H9 (cell line): ENCODE measurements at regions not wholly inside any gene's neighbourhood (a gene's known extent, or its start where the extent isn't known, plus 50 kb on each side); places are given as distances from the start of the nearest gene placed in this dataset.

Source experiments
- DNase-seq: peaks from one replicate; pipeline ENCODE4 v3.0.0-alpha.2; 2017
- H2AFZ ChIP-seq: one replicate; pipeline ENCODE4 v1.6.1; 2013; ENCODE audit warnings: mild to moderate bottlenecking, low read length, control low read depth, moderate library complexity
- H2AK5ac ChIP-seq: 2 replicates; pipeline ENCODE4 v1.6.1; 2013; ENCODE audit warnings: low read length, control low read depth, mixed read lengths; ENCODE audit not compliant: insufficient read length
- H2BK120ac ChIP-seq: one replicate; pipeline ENCODE4 v1.6.1; 2013; ENCODE audit warnings: low read depth, mild to moderate bottlenecking, low read length, control low read depth, inconsistent platforms; ENCODE audit not compliant: poor library complexity, severe bottlenecking
- H2BK12ac ChIP-seq: 2 replicates; pipeline ENCODE4 v1.6.1; 2013; ENCODE audit warnings: low read length, control low read depth, mixed read lengths, low read depth; ENCODE audit not compliant: insufficient read length
- H2BK15ac ChIP-seq: 2 replicates; pipeline ENCODE4 v1.6.1; 2013; ENCODE audit warnings: low read depth, low read length, control low read depth
- H2BK20ac ChIP-seq: one replicate; pipeline ENCODE4 v1.6.1; 2013; ENCODE audit warnings: low read depth, mild to moderate bottlenecking, low read length, control low read depth, inconsistent platforms; ENCODE audit not compliant: poor library complexity, severe bottlenecking
- H2BK5ac ChIP-seq: 2 replicates; pipeline ENCODE4 v1.6.1; 2013; ENCODE audit warnings: low read length, control low read depth, mixed read lengths; ENCODE audit not compliant: insufficient read length
- H3K14ac ChIP-seq: 2 replicates; pipeline ENCODE4 v1.6.1; 2013; ENCODE audit warnings: low read length, control low read depth; ENCODE audit not compliant: insufficient read depth
- H3K18ac ChIP-seq: 2 replicates; pipeline ENCODE4 v1.6.1; 2013; ENCODE audit warnings: low read depth, mild to moderate bottlenecking, mixed read lengths, low read length, control low read depth; ENCODE audit not compliant: insufficient read length
- H3K23ac ChIP-seq: 2 replicates; pipeline ENCODE4 v1.6.1; 2013; ENCODE audit warnings: low read length, control low read depth, mixed read lengths, low read depth; ENCODE audit not compliant: insufficient read length
- H3K23me2 ChIP-seq: 2 replicates; pipeline ENCODE4 v1.6.1; 2013; ENCODE audit warnings: low read depth, mild to moderate bottlenecking, mixed read lengths, low read length, control low read depth; ENCODE audit not compliant: insufficient read length, poor library complexity, severe bottlenecking
- H3K27ac ChIP-seq: 2 replicates; pipeline ENCODE4 v1.5.1; 2013; ENCODE audit warnings: low read length, control low read depth, mixed read lengths, low read depth; ENCODE audit not compliant: insufficient read length
- H3K27me3 ChIP-seq: 2 replicates; pipeline ENCODE4 v1.6.1; 2013; ENCODE audit warnings: low read length, control low read depth, inconsistent platforms; ENCODE audit not compliant: insufficient read depth
- H3K4ac ChIP-seq: 2 replicates; pipeline ENCODE4 v1.6.1; 2013; ENCODE audit warnings: low read depth, mild to moderate bottlenecking, control low read depth, inconsistent platforms, low read length, moderate library complexity
- H3K4me1 ChIP-seq: 2 replicates; pipeline ENCODE4 v1.6.1; 2013; ENCODE audit warnings: low read length, control low read depth, inconsistent platforms; ENCODE audit not compliant: insufficient read depth
- H3K4me2 ChIP-seq: 2 replicates; pipeline ENCODE4 v1.6.1; 2013; ENCODE audit warnings: low read length, control low read depth, mixed read lengths; ENCODE audit not compliant: insufficient read length, insufficient read depth
- H3K56ac ChIP-seq: 2 replicates; pipeline ENCODE4 v1.6.1; 2013; ENCODE audit warnings: low read depth, mild to moderate bottlenecking, mixed read lengths, low read length, control low read depth; ENCODE audit not compliant: insufficient read length
- H3K79me1 ChIP-seq: 2 replicates; pipeline ENCODE4 v1.6.1; 2013; ENCODE audit warnings: low read depth, mild to moderate bottlenecking, moderate library complexity, low read length, control low read depth, inconsistent platforms; ENCODE audit not compliant: insufficient read depth, poor library complexity, severe bottlenecking
- H3K79me2 ChIP-seq: 2 replicates; pipeline ENCODE4 v1.6.1; 2013; ENCODE audit warnings: low read length, control low read depth, inconsistent platforms; ENCODE audit not compliant: insufficient read depth
- H3K9ac ChIP-seq: 2 replicates; pipeline ENCODE4 v1.6.1; 2013; ENCODE audit warnings: low read length, control low read depth, mixed read lengths; ENCODE audit not compliant: insufficient read length; ENCODE audit errors: extremely low read depth
- H3K9me3 ChIP-seq: one replicate; pipeline ENCODE4 v1.6.1; 2013; ENCODE audit warnings: low read depth, low read length, inconsistent platforms; ENCODE audit not compliant: control insufficient read depth
- H3T11ph ChIP-seq: one replicate; pipeline ENCODE4 v1.6.1; 2013; ENCODE audit warnings: mild to moderate bottlenecking, low read length, control low read depth, inconsistent platforms
- H4K20me1 ChIP-seq: one replicate; pipeline ENCODE4 v1.6.1; 2013; ENCODE audit not compliant: control insufficient read depth, insufficient read length, insufficient read depth
- H4K5ac ChIP-seq: 2 replicates; pipeline ENCODE4 v1.6.1; 2013; ENCODE audit warnings: low read depth, mild to moderate bottlenecking, mixed read lengths, low read length, control low read depth; ENCODE audit not compliant: insufficient read length
- H4K8ac ChIP-seq: replicated peaks from 2 replicates; pipeline ENCODE4 v1.6.1; 2013; ENCODE audit warnings: low read length, control low read depth, mixed read lengths, low read depth; ENCODE audit not compliant: insufficient read length
- H4K91ac ChIP-seq: 2 replicates; pipeline ENCODE4 v1.6.1; 2013; ENCODE audit warnings: low read depth, mild to moderate bottlenecking, moderate library complexity, mixed read lengths, low read length, control low read depth; ENCODE audit not compliant: insufficient read length
- H3K27ac Mint-ChIP-seq, 3 experiments: 2 replicates in 2 of 3; 3 replicates in 1 of 3; pipeline ENCODE4 v1.8.0; 2020 to 2021; ENCODE audit warnings: mixed read lengths in 3 of 3, mild to moderate bottlenecking in 1 of 3, moderate library complexity in 1 of 3
- H3K27me3 Mint-ChIP-seq: 2 replicates; pipeline ENCODE4 v1.8.0; 2021; ENCODE audit warnings: low read depth, mild to moderate bottlenecking, moderate library complexity, mixed read lengths
- H3K36me3 Mint-ChIP-seq, 3 experiments: 2 replicates in 2 of 3; 3 replicates in 1 of 3; pipeline ENCODE4 v1.8.0; 2020 to 2021; ENCODE audit warnings: low read depth in 3 of 3, mixed read lengths in 3 of 3; ENCODE audit not compliant: insufficient read depth in 1 of 3
- H3K4me1 Mint-ChIP-seq, 2 experiments: 2 replicates each; pipeline ENCODE4 v1.8.0; 2020; ENCODE audit warnings: mixed read lengths in 2 of 2
- H3K4me3 Mint-ChIP-seq, 2 experiments: 2 replicates in 1 of 2; 3 replicates in 1 of 2; pipeline ENCODE4 v1.8.0; 2020 to 2021; ENCODE audit warnings: mild to moderate bottlenecking in 2 of 2, mixed read lengths in 2 of 2, moderate library complexity in 1 of 2
- H3K9me3 Mint-ChIP-seq, 2 experiments: 2 replicates in 1 of 2; 3 replicates in 1 of 2; pipeline ENCODE4 v1.8.0; 2020; ENCODE audit warnings: mild to moderate bottlenecking in 2 of 2, mixed read lengths in 2 of 2, moderate library complexity in 1 of 2
- TF ChIP-seq, protein P1 (sequence below): fragments of 200-600 bp; sonication (generic); conservative IDR thresholded peaks from 3 replicates; pipeline ENCODE4 v1.8.0; 2021; ENCODE audit warnings: antibody characterized with exemption, mild to moderate bottlenecking

DNA sequence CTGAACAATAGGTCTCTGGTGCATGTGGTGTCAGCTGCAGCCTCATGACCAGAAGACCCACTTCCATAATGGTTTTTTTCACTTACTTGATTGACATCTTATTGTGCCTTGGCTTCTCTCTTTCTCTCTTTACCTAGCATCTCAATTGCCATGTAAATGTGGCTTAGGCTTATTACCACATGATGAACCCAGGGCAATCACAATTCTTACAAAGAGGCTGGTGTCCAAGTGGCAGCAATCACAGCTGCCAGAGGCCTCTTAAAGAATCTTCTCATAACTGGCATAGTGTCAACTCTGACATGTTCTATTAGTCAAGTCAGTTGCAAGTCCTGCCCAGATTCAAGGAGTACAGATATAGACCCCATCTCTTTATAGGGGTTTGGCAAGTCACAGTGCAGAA lies 1224.8 kb downstream of the SUCLG1 start:
- Mint-ChIP-seq H3K4me1 (peaks cover 13 to 18% of the 10 kb centered on the region in 2 experiments), H3K27me3 (no peaks in the 10 kb centered on the region), H3K9me3 (no peaks in the 10 kb centered on the region), H3K4me3 (no peak overlapping the region), H3K36me3 (no peaks in the 10 kb centered on the region), H3K27ac (no peak overlapping the region)
- H2BK15ac ChIP-seq, result no peak overlapping the region
- no peaks in the 10 kb centered on the region for H3K27me3 ChIP-seq
- no peak overlapping the region for H4K8ac ChIP-seq
- no peaks in the 10 kb centered on the region for H3K9me3 ChIP-seq
- H3K18ac ChIP-seq, result no peak overlapping the region
- no peaks in the 10 kb centered on the region for H3K79me1 ChIP-seq
- H3K4ac ChIP-seq, result no peak overlapping the region
- H2AFZ ChIP-seq, result no peak overlapping the region
- no peak overlapping the region for H3K14ac ChIP-seq
- no peaks in the 10 kb centered on the region for H4K20me1 ChIP-seq
- DNase-seq, result no peak
- H2BK20ac ChIP-seq, result no peak overlapping the region
- H4K91ac ChIP-seq, result no peak overlapping the region
- no peaks in the 10 kb centered on the region for H3K4me1 ChIP-seq
- H3K79me2 ChIP-seq, result no peaks in the 10 kb centered on the region
- no peak overlapping the region for H2BK5ac ChIP-seq
- no peak overlapping the region for H2AK5ac ChIP-seq
- no peak overlapping the region for H3T11ph ChIP-seq
- TF ChIP-seq, protein P1, sequence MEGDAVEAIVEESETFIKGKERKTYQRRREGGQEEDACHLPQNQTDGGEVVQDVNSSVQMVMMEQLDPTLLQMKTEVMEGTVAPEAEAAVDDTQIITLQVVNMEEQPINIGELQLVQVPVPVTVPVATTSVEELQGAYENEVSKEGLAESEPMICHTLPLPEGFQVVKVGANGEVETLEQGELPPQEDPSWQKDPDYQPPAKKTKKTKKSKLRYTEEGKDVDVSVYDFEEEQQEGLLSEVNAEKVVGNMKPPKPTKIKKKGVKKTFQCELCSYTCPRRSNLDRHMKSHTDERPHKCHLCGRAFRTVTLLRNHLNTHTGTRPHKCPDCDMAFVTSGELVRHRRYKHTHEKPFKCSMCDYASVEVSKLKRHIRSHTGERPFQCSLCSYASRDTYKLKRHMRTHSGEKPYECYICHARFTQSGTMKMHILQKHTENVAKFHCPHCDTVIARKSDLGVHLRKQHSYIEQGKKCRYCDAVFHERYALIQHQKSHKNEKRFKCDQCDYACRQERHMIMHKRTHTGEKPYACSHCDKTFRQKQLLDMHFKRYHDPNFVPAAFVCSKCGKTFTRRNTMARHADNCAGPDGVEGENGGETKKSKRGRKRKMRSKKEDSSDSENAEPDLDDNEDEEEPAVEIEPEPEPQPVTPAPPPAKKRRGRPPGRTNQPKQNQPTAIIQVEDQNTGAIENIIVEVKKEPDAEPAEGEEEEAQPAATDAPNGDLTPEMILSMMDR, result no peak
- H3K23ac ChIP-seq, result no peak overlapping the region
- H3K4me2 ChIP-seq, result no peak overlapping the region
- no peak overlapping the region for H3K9ac ChIP-seq
- H2BK120ac ChIP-seq, result no peak overlapping the region
- H4K5ac ChIP-seq, result no peak overlapping the region
- no peaks in the 10 kb centered on the region for H3K23me2 ChIP-seq
- H3K56ac ChIP-seq, result no peak overlapping the region
- H3K27ac ChIP-seq, result no peak overlapping the region
- H2BK12ac ChIP-seq, result no peak overlapping the region
